NB4 (cell line): ENCODE measurements at regions not wholly inside any gene's neighbourhood (a gene's known extent, or its start where the extent isn't known, plus 50 kb on each side); places are given as distances from the start of the nearest gene placed in this dataset.

Experiments used
- DNase-seq: peaks from one replicate; pipeline ENCODE4 v3.0.0; 2010; ENCODE audit warnings: low read depth
- H3K4me3 ChIP-seq: one replicate; pipeline ENCODE4 v1.5.1; 2011; ENCODE audit warnings: mild to moderate bottlenecking, low read depth, low read length, moderate library complexity
- MYC ChIP-seq: IDR thresholded peaks from 2 replicates; pipeline ENCODE4 v1.6.1; 2011; ENCODE audit warnings: low read depth, low read length
- POLR2A ChIP-seq: IDR thresholded peaks from 2 replicates; pipeline ENCODE4 v1.6.1; 2011; ENCODE audit warnings: mild to moderate bottlenecking; ENCODE audit not compliant: insufficient read length; ENCODE audit errors: extremely low read depth
- TF ChIP-seq, protein P1 (sequence below): IDR thresholded peaks from one replicate; pipeline ENCODE4 v1.5.1; 2012; ENCODE audit warnings: low read depth, low read length
- TF ChIP-seq, protein P2 (sequence below): IDR thresholded peaks from 2 replicates; pipeline ENCODE4 v1.6.1; 2011; ENCODE audit warnings: low read depth, low read length

- H3K4me3 ChIP-seq = no peak overlapping the region
- TF ChIP-seq MYC = no peak
- TF ChIP-seq POLR2A = no peak
- TF ChIP-seq, protein P1, sequence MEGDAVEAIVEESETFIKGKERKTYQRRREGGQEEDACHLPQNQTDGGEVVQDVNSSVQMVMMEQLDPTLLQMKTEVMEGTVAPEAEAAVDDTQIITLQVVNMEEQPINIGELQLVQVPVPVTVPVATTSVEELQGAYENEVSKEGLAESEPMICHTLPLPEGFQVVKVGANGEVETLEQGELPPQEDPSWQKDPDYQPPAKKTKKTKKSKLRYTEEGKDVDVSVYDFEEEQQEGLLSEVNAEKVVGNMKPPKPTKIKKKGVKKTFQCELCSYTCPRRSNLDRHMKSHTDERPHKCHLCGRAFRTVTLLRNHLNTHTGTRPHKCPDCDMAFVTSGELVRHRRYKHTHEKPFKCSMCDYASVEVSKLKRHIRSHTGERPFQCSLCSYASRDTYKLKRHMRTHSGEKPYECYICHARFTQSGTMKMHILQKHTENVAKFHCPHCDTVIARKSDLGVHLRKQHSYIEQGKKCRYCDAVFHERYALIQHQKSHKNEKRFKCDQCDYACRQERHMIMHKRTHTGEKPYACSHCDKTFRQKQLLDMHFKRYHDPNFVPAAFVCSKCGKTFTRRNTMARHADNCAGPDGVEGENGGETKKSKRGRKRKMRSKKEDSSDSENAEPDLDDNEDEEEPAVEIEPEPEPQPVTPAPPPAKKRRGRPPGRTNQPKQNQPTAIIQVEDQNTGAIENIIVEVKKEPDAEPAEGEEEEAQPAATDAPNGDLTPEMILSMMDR = no peak
- DNase-seq = no peak
Observed at GRCh38 chr7:130933919-130934318, 199.9 kb upstream of the KLF14 start.

DNA sequence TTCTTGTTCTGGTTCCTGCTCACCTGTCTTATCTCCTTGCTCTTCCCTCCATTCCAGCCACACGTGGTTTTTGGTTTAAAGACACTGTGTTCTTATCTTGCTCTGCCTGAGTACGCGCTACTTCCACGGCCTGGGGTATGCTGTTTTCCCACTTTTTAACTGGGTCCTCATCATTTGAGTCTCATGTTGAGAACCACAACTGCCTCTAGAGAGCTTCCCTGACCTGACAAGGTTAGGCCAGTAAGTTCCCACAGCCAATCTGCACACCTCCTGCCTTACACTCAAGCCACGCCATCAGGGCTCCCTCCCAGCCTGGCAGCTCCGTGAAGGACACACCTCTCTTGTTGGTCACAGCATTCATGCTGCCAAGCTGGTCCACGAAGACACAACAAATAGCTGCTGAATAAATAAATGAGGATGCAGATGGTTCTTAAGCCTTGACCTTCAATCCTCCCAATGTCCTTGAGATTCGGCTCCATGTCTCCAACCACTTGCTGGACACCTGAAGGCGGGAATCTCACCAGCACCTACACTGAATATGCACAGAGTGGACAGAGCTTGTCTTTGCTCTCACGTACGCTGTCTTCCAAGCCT is 201.7 kb upstream of the KLF14 start:
- DNase-seq = no peak
- TF ChIP-seq, protein P1 = no peak
- TF ChIP-seq, protein P2, sequence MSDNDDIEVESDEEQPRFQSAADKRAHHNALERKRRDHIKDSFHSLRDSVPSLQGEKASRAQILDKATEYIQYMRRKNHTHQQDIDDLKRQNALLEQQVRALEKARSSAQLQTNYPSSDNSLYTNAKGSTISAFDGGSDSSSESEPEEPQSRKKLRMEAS = no peak
- TF ChIP-seq MYC (no peak), POLR2A (no peak)
- no peak overlapping the region for H3K4me3 ChIP-seq

DNA sequence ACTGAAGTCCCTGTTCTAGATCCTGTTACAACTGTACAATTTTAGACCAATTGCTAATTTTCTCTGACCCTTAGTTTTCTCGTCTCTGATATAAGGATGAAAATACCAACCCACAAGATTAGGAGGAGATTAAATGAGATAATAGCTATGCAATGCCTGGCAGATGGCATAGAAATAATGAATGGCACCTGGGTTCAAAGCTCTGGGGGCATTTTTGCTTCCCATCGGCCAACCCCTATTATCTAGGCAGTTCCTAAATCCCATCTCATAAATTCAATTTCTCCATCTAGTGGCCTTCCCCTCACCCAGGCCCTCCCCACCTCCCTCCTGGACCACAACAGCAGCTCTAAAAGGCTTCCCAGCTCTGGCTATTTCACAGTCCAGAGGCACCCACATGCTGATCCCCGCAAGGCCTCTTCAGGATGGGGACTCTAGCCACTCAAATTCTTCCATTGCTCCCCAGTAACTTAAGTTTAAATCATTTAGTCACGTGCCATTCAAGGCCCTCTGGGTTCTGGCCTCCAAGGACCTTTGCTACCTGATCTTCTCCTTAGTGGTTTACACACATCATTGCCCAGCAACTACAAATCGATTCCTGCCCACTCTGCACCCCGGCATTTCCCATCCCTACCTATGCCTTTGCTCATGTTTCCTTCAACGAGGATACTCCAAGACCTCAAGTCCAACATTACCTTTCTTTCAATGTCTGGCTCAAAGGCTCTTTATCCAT is 202.4 kb upstream of the KLF14 start:
- TF ChIP-seq, protein P1 = no peak
- TF ChIP-seq POLR2A = no peak
- TF ChIP-seq, protein P2 = no peak
- TF ChIP-seq MYC = no peak
- DNase-seq = no peak
- H3K4me3 ChIP-seq = no peak overlapping the region

- TF ChIP-seq, protein P2 = no peak
- TF ChIP-seq, protein P1 = no peak
- TF ChIP-seq POLR2A = no peak
- TF ChIP-seq MYC = no peak
Observed at GRCh38 chr7:130937016-130937415, 203.0 kb upstream of the KLF14 start.

GRCh38 chr7:130937830-130938229 is 203.8 kb upstream of the KLF14 start:
- no peak overlapping the region for H3K4me3 ChIP-seq
- no peak for TF ChIP-seq POLR2A
- TF ChIP-seq, protein P1 = no peak
- TF ChIP-seq, protein P2 = no peak
- TF ChIP-seq MYC = no peak
- no peak for DNase-seq

More at GRCh38 chr7:130937016-130937415, 203.0 kb upstream of the KLF14 start:
- no peak for DNase-seq
- no peak overlapping the region for H3K4me3 ChIP-seq
